Type B pancreatic cell (in vitro differentiated cells): ENCODE measurements at regions not wholly inside any gene's neighbourhood (a gene's known extent, or its start where the extent isn't known, plus 50 kb on each side); places are given as distances from the start of the nearest gene placed in this dataset.

Experiments
- DNase-seq: peaks from one replicate; pipeline ENCODE4 v3.0.0; 2021; ENCODE audit warnings: mixed read lengths; ENCODE audit not compliant: unreplicated experiment; ENCODE audit errors: extremely low spot score
- H3K27ac Mint-ChIP-seq: 2 replicates; pipeline ENCODE4 v1.8.0; 2021; ENCODE audit warnings: mild to moderate bottlenecking, mixed read lengths
- H3K27me3 Mint-ChIP-seq: 2 replicates; pipeline ENCODE4 v1.8.0; 2021; ENCODE audit warnings: mixed read lengths
- H3K36me3 Mint-ChIP-seq: 2 replicates; pipeline ENCODE4 v1.8.0; 2021; ENCODE audit warnings: mixed read lengths
- H3K4me1 Mint-ChIP-seq: one replicate; pipeline ENCODE4 v1.8.0; 2021; ENCODE audit warnings: mixed read lengths; ENCODE audit not compliant: unreplicated experiment
- H3K4me3 Mint-ChIP-seq: 2 replicates; pipeline ENCODE4 v1.8.0; 2021; ENCODE audit warnings: mild to moderate bottlenecking, mixed read lengths
- H3K9me3 Mint-ChIP-seq: 2 replicates; pipeline ENCODE4 v1.8.0; 2021; ENCODE audit warnings: mixed read lengths
- TF ChIP-seq, protein P1 (sequence below): fragments of 200-600 bp; sonication (generic); conservative IDR thresholded peaks from 2 replicates; pipeline ENCODE4 v1.5.0; 2021; ENCODE audit warnings: antibody characterized with exemption, mild to moderate bottlenecking

GRCh38 chr12:34190054-34190453 lies 167.8 kb downstream of the ALG10 start:
- no peak overlapping the region for H3K4me3 Mint-ChIP-seq
- peaks cover 6% of the 10 kb centered on the region for H3K9me3 Mint-ChIP-seq
- H3K36me3 Mint-ChIP-seq = peaks cover 6% of the 10 kb centered on the region

GRCh38 chr12:34198924-34199323 lies 176.6 kb downstream of the ALG10 start:
- H3K9me3 Mint-ChIP-seq = no peaks in the 10 kb centered on the region
- no peaks in the 10 kb centered on the region for H3K27me3 Mint-ChIP-seq
- no peak for DNase-seq
- H3K4me3 Mint-ChIP-seq = no peak overlapping the region
- no peaks in the 10 kb centered on the region for H3K4me1 Mint-ChIP-seq
- H3K27ac Mint-ChIP-seq = no peak overlapping the region
- H3K36me3 Mint-ChIP-seq = no peaks in the 10 kb centered on the region
- TF ChIP-seq, protein P1, sequence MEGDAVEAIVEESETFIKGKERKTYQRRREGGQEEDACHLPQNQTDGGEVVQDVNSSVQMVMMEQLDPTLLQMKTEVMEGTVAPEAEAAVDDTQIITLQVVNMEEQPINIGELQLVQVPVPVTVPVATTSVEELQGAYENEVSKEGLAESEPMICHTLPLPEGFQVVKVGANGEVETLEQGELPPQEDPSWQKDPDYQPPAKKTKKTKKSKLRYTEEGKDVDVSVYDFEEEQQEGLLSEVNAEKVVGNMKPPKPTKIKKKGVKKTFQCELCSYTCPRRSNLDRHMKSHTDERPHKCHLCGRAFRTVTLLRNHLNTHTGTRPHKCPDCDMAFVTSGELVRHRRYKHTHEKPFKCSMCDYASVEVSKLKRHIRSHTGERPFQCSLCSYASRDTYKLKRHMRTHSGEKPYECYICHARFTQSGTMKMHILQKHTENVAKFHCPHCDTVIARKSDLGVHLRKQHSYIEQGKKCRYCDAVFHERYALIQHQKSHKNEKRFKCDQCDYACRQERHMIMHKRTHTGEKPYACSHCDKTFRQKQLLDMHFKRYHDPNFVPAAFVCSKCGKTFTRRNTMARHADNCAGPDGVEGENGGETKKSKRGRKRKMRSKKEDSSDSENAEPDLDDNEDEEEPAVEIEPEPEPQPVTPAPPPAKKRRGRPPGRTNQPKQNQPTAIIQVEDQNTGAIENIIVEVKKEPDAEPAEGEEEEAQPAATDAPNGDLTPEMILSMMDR = no peak

More at GRCh38 chr12:34190054-34190453, 167.8 kb downstream of the ALG10 start:
- Mint-ChIP-seq H3K27me3 (no peaks in the 10 kb centered on the region), H3K4me1 (no peaks in the 10 kb centered on the region), H3K27ac (no peak overlapping the region)
- TF ChIP-seq, protein P1 = no peak
- DNase-seq = no peak

GRCh38 chr12:34203866-34204620 lies 181.7 kb downstream of the ALG10 start:
- Mint-ChIP-seq H3K27ac (no peak overlapping the region), H3K4me3 (no peak overlapping the region)

DNA sequence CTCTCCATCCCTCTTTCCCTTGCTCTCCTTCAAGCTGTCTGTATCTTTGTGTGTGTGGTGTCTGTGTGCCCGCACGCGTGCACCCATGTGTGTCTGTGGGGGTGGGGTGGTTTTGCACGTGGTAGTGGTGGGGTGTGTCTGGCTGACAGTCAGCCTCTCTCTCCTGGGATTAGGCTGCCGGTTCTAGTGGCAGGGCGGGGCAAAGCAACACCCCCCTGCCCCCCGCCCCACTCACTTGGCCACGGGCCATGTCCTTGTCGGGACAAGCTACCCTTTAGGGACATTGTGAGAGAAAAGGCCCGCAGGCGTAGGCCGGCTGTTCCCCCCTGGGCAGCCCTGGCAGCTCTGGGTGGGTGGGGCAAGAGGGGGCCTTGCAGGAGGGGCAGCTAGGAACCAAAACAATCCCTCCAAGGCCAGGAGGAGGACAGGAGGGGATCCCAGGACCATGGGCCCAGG lies 182.6 kb downstream of the ALG10 start:
- Mint-ChIP-seq H3K36me3 (peaks cover 7% of the 10 kb centered on the region), H3K4me1 (no peaks in the 10 kb centered on the region), H3K4me3 (no peak overlapping the region), H3K27ac (no peak overlapping the region), H3K9me3 (peaks cover 21% of the 10 kb centered on the region), H3K27me3 (no peaks in the 10 kb centered on the region)
- no peak for DNase-seq
- TF ChIP-seq, protein P1 = no peak

More at GRCh38 chr12:34203866-34204620, 181.7 kb downstream of the ALG10 start:
- H3K27me3 Mint-ChIP-seq = no peaks in the 10 kb centered on the region
- no peaks in the 10 kb centered on the region for H3K4me1 Mint-ChIP-seq
- no peak for DNase-seq
- TF ChIP-seq, protein P1 = no peak
- H3K9me3 Mint-ChIP-seq = peaks cover 21% of the 10 kb centered on the region
- peaks cover 7% of the 10 kb centered on the region for H3K36me3 Mint-ChIP-seq

- H3K27ac Mint-ChIP-seq = no peak overlapping the region
- H3K36me3 Mint-ChIP-seq = peaks cover 7% of the 10 kb centered on the region
- H3K27me3 Mint-ChIP-seq = no peaks in the 10 kb centered on the region
- no peaks in the 10 kb centered on the region for H3K4me1 Mint-ChIP-seq
- H3K9me3 Mint-ChIP-seq = peaks cover 21% of the 10 kb centered on the region
- H3K4me3 Mint-ChIP-seq = no peak overlapping the region
- DNase-seq = no peak
- TF ChIP-seq, protein P1 = no peak
These were observed 183.1 kb downstream of the ALG10 start for GRCh38 chr12:34205401-34205800.
